Lower leg skin (tissue), 3 donors: ENCODE measurements at regions not wholly inside any gene's neighbourhood (a gene's known extent, or its start where the extent isn't known, plus 50 kb on each side); places are given as distances from the start of the nearest gene placed in this dataset.

Source experiments
- POLR2A ChIP-seq, 2 donors: fragments of 450-650 bp; IDR thresholded peaks; one replicate each; pipeline ENCODE4 v1.6.1; 2016 to 2017; ENCODE audit warnings: antibody characterized with exemption in 2 of 2, mild to moderate bottlenecking in 1 of 2, moderate library complexity in 1 of 2
- TF ChIP-seq, protein P1 (sequence below), 3 donors: fragments of 450-650 bp; IDR thresholded peaks; one replicate each; pipeline ENCODE4 v1.5.1; 2016; ENCODE audit warnings: antibody characterized with exemption in 3 of 3, mild to moderate bottlenecking in 3 of 3, moderate library complexity in 2 of 3

DNA sequence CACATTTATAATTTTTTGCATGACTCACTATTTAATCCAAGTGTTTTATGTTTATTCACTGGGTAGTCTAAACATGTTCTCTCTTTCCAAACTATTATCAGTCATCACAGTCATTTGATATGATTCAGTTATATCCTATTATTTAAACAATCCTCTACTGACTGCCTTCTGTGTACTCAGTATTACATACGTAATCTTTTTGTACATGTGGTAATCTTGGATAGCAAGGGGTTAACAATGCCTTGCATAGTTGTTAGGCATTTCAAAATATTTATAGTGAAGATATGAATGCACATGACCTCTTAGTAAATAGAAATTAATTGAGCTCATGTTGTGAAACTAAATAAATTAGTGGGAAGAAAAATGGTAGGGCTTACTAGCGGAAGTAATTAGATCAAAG, 379.4 kb upstream of the KIAA1217 start:
- TF ChIP-seq, protein P1, sequence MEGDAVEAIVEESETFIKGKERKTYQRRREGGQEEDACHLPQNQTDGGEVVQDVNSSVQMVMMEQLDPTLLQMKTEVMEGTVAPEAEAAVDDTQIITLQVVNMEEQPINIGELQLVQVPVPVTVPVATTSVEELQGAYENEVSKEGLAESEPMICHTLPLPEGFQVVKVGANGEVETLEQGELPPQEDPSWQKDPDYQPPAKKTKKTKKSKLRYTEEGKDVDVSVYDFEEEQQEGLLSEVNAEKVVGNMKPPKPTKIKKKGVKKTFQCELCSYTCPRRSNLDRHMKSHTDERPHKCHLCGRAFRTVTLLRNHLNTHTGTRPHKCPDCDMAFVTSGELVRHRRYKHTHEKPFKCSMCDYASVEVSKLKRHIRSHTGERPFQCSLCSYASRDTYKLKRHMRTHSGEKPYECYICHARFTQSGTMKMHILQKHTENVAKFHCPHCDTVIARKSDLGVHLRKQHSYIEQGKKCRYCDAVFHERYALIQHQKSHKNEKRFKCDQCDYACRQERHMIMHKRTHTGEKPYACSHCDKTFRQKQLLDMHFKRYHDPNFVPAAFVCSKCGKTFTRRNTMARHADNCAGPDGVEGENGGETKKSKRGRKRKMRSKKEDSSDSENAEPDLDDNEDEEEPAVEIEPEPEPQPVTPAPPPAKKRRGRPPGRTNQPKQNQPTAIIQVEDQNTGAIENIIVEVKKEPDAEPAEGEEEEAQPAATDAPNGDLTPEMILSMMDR (IDR thresholded peaks at IDR 0.05), result no peak
- TF ChIP-seq POLR2A (IDR thresholded peaks at IDR 0.05), result no peak
